Omental fat pad (tissue), 3 donors: ENCODE measurements at regions not wholly inside any gene's neighbourhood (a gene's known extent, or its start where the extent isn't known, plus 50 kb on each side); places are given as distances from the start of the nearest gene placed in this dataset.

Source experiments
- ATAC-seq: fragments of 150-250 bp; one replicate; pipeline ENCODE4 v1.9.1; 2016; ENCODE audit warnings: mild to moderate bottlenecking, moderate library complexity; ENCODE audit not compliant: low FRiP score
- DNase-seq: peaks from one replicate; pipeline ENCODE4 v3.0.0-alpha.2; 2019; ENCODE audit warnings: low spot score
- TF ChIP-seq, protein P1 (sequence below), 3 donors: fragments of 450-650 bp; IDR thresholded peaks; one replicate each; pipeline ENCODE4 v1.5.1; 2016 to 2017; ENCODE audit warnings: antibody characterized with exemption in 3 of 3, mild to moderate bottlenecking in 3 of 3, moderate library complexity in 2 of 3

- TF ChIP-seq, protein P1, sequence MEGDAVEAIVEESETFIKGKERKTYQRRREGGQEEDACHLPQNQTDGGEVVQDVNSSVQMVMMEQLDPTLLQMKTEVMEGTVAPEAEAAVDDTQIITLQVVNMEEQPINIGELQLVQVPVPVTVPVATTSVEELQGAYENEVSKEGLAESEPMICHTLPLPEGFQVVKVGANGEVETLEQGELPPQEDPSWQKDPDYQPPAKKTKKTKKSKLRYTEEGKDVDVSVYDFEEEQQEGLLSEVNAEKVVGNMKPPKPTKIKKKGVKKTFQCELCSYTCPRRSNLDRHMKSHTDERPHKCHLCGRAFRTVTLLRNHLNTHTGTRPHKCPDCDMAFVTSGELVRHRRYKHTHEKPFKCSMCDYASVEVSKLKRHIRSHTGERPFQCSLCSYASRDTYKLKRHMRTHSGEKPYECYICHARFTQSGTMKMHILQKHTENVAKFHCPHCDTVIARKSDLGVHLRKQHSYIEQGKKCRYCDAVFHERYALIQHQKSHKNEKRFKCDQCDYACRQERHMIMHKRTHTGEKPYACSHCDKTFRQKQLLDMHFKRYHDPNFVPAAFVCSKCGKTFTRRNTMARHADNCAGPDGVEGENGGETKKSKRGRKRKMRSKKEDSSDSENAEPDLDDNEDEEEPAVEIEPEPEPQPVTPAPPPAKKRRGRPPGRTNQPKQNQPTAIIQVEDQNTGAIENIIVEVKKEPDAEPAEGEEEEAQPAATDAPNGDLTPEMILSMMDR (IDR thresholded peaks at IDR 0.05), result no peak
- ATAC-seq (peak; percentile 51), DNase-seq (no peak)
These were observed 158.2 kb upstream of the ABI3BP start for GRCh38 chr3:101151286-101151913.

- DNase-seq, result no peak
- ATAC-seq, result no peak
- TF ChIP-seq, protein P1 (IDR thresholded peaks at IDR 0.05), result no peak
These were observed 157.3 kb upstream of the ABI3BP start for GRCh38 chr3:101150504-101150903.

DNA sequence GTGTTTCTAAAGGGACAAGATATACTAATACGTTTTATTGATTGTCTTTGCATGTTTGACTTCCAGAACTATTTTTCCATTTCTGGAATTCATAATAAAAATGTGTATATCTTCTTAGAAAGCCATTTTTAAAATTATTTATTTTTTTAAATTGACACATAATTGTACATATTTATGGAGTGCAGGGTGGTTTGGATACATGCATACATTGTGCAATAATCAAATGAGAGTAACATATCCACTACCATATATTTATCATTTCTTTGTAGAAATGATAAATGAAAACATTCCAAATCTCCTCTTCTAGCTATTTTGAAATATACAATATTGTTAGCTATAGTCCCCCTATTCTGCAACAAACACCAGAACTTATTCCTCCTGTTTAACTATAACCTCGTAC lies 156.5 kb upstream of the ABI3BP start:
- TF ChIP-seq, protein P1 (IDR thresholded peaks at IDR 0.05), result no peak
- ATAC-seq (no peak), DNase-seq (no peak)

DNA sequence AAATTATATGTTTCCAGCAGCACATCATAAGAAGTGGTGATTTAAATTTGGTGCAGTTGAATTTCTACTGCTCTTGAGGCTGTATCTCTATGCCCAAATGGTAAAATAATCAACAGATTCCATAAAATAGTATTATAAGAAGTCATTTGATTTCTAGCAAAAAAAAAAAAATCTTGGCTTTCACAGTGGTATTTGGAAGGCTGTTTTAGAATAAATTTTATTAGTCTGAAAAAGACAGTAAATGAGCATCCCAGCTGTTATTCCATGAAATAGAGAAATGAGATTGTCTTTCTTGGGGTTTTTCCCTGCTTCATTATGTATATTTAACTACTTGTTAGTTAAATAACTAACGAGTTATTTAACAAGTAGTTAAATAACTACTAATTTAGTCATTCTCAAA lies 156.0 kb upstream of the ABI3BP start:
- DNase-seq, result no peak
- TF ChIP-seq, protein P1 (IDR thresholded peaks at IDR 0.05), result no peak
- no peak for ATAC-seq

- TF ChIP-seq, protein P1 (IDR thresholded peaks at IDR 0.05), result no peak
- ATAC-seq (no peak), DNase-seq (no peak)
These were observed 154.8 kb upstream of the ABI3BP start for GRCh38 chr3:101148001-101148400.

- ATAC-seq, result no peak
- no peak for DNase-seq
- TF ChIP-seq, protein P1 (IDR thresholded peaks at IDR 0.05), result no peak
These were observed 153.7 kb upstream of the ABI3BP start for GRCh38 chr3:101146946-101147345.

- TF ChIP-seq, protein P1 (IDR thresholded peaks at IDR 0.05), result no peak
- ATAC-seq (no peak), DNase-seq (no peak)
These were observed 150.9 kb upstream of the ABI3BP start for GRCh38 chr3:101144105-101144504.
